ENCODE measurements at regions not wholly inside any gene's neighbourhood (a gene's known extent, or its start where the extent isn't known, plus 50 kb on each side); places are given as distances from the start of the nearest gene placed in this dataset.

DNA sequence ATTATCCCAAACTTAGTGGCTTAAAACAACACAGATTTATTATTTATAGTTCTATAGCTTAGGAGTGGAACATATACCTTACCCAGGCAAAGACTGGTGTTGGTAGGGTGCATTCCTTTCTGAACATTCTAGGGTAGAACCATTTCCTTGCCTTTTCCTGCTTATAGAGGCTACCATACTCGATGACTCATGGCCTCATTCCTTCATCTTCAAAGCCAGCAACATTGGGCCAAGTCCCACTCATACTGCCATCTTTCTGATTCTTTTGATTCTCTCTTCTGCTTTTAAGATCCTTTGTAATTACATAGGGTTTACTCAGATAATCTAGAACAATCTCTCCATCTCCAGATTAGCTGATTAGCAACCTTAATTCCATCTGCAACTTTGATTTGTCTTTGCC lies 452.7 kb upstream of the KLF4 start (continued):
- TF ChIP-seq, protein P1, sequence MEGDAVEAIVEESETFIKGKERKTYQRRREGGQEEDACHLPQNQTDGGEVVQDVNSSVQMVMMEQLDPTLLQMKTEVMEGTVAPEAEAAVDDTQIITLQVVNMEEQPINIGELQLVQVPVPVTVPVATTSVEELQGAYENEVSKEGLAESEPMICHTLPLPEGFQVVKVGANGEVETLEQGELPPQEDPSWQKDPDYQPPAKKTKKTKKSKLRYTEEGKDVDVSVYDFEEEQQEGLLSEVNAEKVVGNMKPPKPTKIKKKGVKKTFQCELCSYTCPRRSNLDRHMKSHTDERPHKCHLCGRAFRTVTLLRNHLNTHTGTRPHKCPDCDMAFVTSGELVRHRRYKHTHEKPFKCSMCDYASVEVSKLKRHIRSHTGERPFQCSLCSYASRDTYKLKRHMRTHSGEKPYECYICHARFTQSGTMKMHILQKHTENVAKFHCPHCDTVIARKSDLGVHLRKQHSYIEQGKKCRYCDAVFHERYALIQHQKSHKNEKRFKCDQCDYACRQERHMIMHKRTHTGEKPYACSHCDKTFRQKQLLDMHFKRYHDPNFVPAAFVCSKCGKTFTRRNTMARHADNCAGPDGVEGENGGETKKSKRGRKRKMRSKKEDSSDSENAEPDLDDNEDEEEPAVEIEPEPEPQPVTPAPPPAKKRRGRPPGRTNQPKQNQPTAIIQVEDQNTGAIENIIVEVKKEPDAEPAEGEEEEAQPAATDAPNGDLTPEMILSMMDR (conservative IDR thresholded peaks at IDR 0.05; ENCODE audit: low read depth in 2 of 2) = no peak
- TF ChIP-seq POLR2AphosphoS5 (IDR thresholded peaks at IDR 0.05; ENCODE audit: low read depth) = no peak
- no peak for TF ChIP-seq JUNB (IDR thresholded peaks at IDR 0.05; ENCODE audit: unreplicated experiment)
- TF ChIP-seq ZNF331 (CRISPR knock-in tag; IDR thresholded peaks at IDR 0.05; ENCODE audit: low read depth) = no peak
- no peak for TF ChIP-seq CREB1 (CRISPR knock-in tag; IDR thresholded peaks at IDR 0.05; ENCODE audit: low read depth)
- TF ChIP-seq NANOG (IDR thresholded peaks at IDR 0.05; ENCODE audit: borderline replicate concordance) = no peak
- TF ChIP-seq, protein P2, sequence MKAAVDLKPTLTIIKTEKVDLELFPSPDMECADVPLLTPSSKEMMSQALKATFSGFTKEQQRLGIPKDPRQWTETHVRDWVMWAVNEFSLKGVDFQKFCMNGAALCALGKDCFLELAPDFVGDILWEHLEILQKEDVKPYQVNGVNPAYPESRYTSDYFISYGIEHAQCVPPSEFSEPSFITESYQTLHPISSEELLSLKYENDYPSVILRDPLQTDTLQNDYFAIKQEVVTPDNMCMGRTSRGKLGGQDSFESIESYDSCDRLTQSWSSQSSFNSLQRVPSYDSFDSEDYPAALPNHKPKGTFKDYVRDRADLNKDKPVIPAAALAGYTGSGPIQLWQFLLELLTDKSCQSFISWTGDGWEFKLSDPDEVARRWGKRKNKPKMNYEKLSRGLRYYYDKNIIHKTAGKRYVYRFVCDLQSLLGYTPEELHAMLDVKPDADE (IDR thresholded peaks at IDR 0.05) = no peak
- no peak for TF ChIP-seq STAT1 (IDR thresholded peaks at IDR 0.05; ENCODE audit: unreplicated experiment)

DNA sequence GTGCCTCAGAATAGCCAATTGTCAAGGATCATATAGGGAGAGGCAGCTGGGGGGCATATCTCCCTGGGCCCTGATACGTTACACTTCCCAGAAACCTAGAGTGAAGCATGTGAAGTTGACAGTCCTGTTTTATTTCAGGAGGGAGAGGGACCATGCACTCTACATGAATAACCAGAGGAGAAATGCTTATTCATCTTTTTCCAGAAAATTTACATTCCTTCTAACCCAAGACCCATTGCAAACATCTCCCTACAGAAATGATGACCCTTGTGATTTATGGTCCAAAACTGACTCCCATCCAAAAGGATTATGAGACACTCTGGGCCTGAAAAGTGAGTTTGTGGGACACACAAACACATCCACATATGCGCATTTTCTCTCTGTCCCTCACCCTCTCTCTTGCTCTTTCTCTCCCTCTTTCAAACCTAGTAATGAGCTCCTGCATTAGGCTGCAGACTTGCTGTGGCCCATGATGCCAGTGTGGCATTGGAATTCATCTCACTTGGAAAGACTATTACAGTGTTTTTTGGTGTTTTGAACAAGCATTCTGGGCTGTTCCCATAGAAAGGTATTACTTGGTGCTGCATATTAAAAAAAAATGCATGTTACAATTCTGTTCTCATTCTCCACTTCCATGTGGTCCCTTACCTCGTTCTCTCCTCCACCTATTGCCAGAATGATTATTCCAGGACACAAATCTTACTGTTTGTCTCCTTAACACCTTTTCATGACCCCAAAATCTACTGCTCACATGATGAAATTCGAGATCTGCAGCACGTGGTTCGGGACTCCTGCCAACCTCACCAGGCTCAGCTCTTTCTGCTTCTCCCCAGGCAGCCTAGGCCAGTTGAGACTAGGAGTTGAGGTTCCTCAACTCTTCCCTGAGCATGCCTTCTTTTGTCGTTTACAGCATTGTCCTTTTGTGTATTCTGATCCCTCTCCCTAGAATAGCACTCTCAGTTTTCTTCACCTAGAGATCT lies 451.3 kb upstream of the KLF4 start:
- no peaks in the 10 kb centered on the region for H4K20me1 ChIP-seq (replicated peaks; ENCODE audit: insufficient read depth)
- H3K79me2 ChIP-seq (replicated peaks; ENCODE audit: insufficient read depth) = no peaks in the 10 kb centered on the region
- no peaks in the 10 kb centered on the region for H3K27me3 ChIP-seq (ENCODE audit: insufficient read depth)
- no peaks in the 10 kb centered on the region for H3F3A ChIP-seq (replicated peaks; ENCODE audit: low read depth)
- no peaks in the 10 kb centered on the region for H3K36me3 Mint-ChIP-seq (ENCODE audit: low read depth)
- H2AFZ ChIP-seq = no peak overlapping the region
- no peak overlapping the region for H3K27ac Mint-ChIP-seq
- H3K36me3 ChIP-seq (ENCODE audit: insufficient read depth) = no peaks in the 10 kb centered on the region
- H3K4me1 Mint-ChIP-seq = peaks cover 7% of the 10 kb centered on the region; the same call in 1 of the 3 replicates
- H3K9me3 Mint-ChIP-seq = no peaks in the 10 kb centered on the region
- H3K4me3 ChIP-seq = no peak overlapping the region
- no peaks in the 10 kb centered on the region for H3K4me1 ChIP-seq (ENCODE audit: insufficient read depth)
- peaks cover 11% of the 10 kb centered on the region for H3K9me2 ChIP-seq (ENCODE audit: insufficient read depth)
- DNase-seq (ENCODE audit: low spot score) = no peak
- H3K4me2 ChIP-seq = no peak overlapping the region
- TF ChIP-seq, protein P3, sequence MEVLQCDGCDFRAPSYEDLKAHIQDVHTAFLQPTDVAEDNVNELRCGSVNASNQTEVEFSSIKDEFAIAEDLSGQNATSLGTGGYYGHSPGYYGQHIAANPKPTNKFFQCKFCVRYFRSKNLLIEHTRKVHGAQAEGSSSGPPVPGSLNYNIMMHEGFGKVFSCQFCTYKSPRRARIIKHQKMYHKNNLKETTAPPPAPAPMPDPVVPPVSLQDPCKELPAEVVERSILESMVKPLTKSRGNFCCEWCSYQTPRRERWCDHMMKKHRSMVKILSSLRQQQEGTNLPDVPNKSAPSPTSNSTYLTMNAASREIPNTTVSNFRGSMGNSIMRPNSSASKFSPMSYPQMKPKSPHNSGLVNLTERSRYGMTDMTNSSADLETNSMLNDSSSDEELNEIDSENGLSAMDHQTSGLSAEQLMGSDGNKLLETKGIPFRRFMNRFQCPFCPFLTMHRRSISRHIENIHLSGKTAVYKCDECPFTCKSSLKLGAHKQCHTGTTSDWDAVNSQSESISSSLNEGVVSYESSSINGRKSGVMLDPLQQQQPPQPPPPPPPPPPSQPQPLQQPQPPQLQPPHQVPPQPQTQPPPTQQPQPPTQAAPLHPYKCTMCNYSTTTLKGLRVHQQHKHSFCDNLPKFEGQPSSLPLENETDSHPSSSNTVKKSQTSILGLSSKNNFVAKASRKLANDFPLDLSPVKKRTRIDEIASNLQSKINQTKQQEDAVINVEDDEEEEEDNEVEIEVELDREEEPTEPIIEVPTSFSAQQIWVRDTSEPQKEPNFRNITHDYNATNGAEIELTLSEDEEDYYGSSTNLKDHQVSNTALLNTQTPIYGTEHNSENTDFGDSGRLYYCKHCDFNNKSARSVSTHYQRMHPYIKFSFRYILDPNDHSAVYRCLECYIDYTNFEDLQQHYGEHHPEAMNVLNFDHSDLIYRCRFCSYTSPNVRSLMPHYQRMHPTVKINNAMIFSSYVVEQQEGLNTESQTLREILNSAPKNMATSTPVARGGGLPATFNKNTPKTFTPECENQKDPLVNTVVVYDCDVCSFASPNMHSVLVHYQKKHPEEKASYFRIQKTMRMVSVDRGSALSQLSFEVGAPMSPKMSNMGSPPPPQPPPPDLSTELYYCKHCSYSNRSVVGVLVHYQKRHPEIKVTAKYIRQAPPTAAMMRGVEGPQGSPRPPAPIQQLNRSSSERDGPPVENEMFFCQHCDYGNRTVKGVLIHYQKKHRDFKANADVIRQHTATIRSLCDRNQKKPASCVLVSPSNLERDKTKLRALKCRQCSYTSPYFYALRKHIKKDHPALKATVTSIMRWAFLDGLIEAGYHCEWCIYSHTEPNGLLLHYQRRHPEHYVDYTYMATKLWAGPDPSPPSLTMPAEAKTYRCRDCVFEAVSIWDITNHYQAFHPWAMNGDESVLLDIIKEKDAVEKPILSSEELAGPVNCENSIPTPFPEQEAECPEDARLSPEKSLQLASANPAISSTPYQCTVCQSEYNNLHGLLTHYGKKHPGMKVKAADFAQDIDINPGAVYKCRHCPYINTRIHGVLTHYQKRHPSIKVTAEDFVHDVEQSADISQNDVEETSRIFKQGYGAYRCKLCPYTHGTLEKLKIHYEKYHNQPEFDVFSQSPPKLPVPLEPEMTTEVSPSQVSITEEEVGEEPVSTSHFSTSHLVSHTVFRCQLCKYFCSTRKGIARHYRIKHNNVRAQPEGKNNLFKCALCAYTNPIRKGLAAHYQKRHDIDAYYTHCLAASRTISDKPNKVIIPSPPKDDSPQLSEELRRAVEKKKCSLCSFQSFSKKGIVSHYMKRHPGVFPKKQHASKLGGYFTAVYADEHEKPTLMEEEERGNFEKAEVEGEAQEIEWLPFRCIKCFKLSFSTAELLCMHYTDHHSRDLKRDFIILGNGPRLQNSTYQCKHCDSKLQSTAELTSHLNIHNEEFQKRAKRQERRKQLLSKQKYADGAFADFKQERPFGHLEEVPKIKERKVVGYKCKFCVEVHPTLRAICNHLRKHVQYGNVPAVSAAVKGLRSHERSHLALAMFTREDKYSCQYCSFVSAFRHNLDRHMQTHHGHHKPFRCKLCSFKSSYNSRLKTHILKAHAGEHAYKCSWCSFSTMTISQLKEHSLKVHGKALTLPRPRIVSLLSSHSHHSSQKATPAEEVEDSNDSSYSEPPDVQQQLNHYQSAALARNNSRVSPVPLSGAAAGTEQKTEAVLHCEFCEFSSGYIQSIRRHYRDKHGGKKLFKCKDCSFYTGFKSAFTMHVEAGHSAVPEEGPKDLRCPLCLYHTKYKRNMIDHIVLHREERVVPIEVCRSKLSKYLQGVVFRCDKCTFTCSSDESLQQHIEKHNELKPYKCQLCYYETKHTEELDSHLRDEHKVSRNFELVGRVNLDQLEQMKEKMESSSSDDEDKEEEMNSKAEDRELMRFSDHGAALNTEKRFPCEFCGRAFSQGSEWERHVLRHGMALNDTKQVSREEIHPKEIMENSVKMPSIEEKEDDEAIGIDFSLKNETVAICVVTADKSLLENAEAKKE (CRISPR knock-in tag; IDR thresholded peaks at IDR 0.05) = no peak
- TF ChIP-seq EZH2 (IDR thresholded peaks at IDR 0.05; ENCODE audit: low read depth, unreplicated experiment) (no peak), CREB1 (CRISPR knock-in tag; IDR thresholded peaks at IDR 0.05; ENCODE audit: low read depth) (no peak), STAT1 (IDR thresholded peaks at IDR 0.05; ENCODE audit: unreplicated experiment) (no peak)
- H3K4me3 Mint-ChIP-seq = no peak overlapping the region
- no peak for ATAC-seq
- peaks cover 2% of the 10 kb centered on the region for H3K27me3 Mint-ChIP-seq (ENCODE audit: insufficient read depth, low read depth, poor library complexity)
- no peak overlapping the region for H3K27ac ChIP-seq (ENCODE audit: low read depth)

Data from GM23338 (cell line).